Psoas muscle (tissue), 7 donors: ENCODE measurements at regions not wholly inside any gene's neighbourhood (a gene's known extent, or its start where the extent isn't known, plus 50 kb on each side); places are given as distances from the start of the nearest gene placed in this dataset.

ENCODE experiments used
- ATAC-seq, 4 donors: fragments of 200-7000 bp; cut with Tn5 transposase; one replicate each; pipeline ENCODE4 v1.9.1; 2020; ENCODE audit warnings: moderate library complexity in 3 of 4, mild to moderate bottlenecking in 2 of 4
- DNase-seq, 2 donors: peaks; one replicate each; pipeline ENCODE4 v3.0.0-alpha.2; 2020
- H3K27ac ChIP-seq: fragments of 200-600 bp; one replicate; pipeline ENCODE4 v1.8.0; 2022
- H3K27me3 ChIP-seq, 3 donors: fragments of 200-600 bp in 1 of 3; one replicate each; pipeline versions ENCODE4 v1.6.1 to v1.8.0; 2013 to 2022; ENCODE audit warnings: low read length in 2 of 3, mild to moderate bottlenecking in 2 of 3, moderate library complexity in 1 of 3; ENCODE audit not compliant: insufficient read depth in 3 of 3
- H3K36me3 ChIP-seq, 2 donors: fragments of 200-600 bp in 1 of 2; one replicate each; pipeline versions ENCODE4 v1.6.1 to v1.8.0; 2013 to 2022; ENCODE audit warnings: low read depth in 1 of 2, mild to moderate bottlenecking in 1 of 2, moderate library complexity in 1 of 2; ENCODE audit not compliant: insufficient read depth in 1 of 2
- H3K4me1 ChIP-seq: fragments of 200-600 bp; one replicate; pipeline ENCODE4 v1.8.0; 2022
- H3K4me3 ChIP-seq: fragments of 200-600 bp; one replicate; pipeline ENCODE4 v1.8.0; 2022; ENCODE audit warnings: mild to moderate bottlenecking
- H3K9me3 ChIP-seq: fragments of 200-600 bp; one replicate; pipeline ENCODE4 v1.8.0; 2022
- WGBS, 3 donors: extraction: QIAGEN DNeasy Blood & Tissue Kit; methylation state at CpG; one replicate each; pipeline versions ENCODE4 v1.1.6 to v1.1.7; 2013; 5-methylcytosine and 5-hydroxymethylcytosine counted together
- intact Hi-C, 2 donors: fragments of 100-400 bp; cut with DNase I; formaldehyde crosslinking; loops; one replicate each; pipeline versions ENCODE4 v1.11.0 to v1.14.2; 2022
- TF ChIP-seq, protein P1 (sequence below): fragments of 200-600 bp; IDR thresholded peaks from one replicate; pipeline ENCODE4 v1.8.0; 2022; ENCODE audit warnings: antibody characterized with exemption
- donor health status: healthy with polysubstance abuse.
- donor health status: DM: no; HTN: no; CAD: no; lungs with moderate emphysema.
- donor health status: Bipolar disorder and iron deficiency.
- donor health status: healthy.
- donor health status: DM: yes; HTN: yes; CAD: no.
- donor health status: DM: no; HTN: no; CAD: no.
- donor health status: DM: yes; HTN: yes; CAD: no.

DNA sequence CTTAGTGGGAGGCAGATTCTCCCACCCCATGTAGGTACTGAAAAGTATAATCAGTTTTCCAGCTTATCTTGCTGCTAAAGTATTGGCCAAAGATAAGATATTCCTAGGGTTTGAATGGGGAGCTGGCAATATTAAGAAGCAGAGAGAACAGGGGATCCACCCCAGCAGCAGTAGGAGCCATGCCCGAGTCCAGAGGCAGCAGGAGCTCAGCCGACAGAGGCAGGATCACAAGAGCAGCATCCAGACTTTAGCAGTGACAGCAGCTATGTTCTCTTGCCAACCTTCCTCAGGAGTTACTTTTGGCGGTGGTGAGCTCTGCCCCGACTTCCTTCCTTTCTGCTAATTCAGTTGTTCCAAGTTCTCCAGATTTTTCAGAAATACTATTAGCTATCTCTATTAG lies 224.5 kb downstream of the GADD45G start:
- DNase-seq = no peak
- H3K4me3 ChIP-seq = no peak overlapping the region
- TF ChIP-seq, protein P1, sequence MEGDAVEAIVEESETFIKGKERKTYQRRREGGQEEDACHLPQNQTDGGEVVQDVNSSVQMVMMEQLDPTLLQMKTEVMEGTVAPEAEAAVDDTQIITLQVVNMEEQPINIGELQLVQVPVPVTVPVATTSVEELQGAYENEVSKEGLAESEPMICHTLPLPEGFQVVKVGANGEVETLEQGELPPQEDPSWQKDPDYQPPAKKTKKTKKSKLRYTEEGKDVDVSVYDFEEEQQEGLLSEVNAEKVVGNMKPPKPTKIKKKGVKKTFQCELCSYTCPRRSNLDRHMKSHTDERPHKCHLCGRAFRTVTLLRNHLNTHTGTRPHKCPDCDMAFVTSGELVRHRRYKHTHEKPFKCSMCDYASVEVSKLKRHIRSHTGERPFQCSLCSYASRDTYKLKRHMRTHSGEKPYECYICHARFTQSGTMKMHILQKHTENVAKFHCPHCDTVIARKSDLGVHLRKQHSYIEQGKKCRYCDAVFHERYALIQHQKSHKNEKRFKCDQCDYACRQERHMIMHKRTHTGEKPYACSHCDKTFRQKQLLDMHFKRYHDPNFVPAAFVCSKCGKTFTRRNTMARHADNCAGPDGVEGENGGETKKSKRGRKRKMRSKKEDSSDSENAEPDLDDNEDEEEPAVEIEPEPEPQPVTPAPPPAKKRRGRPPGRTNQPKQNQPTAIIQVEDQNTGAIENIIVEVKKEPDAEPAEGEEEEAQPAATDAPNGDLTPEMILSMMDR = no peak
- ATAC-seq = no peak
- no peaks in the 10 kb centered on the region for H3K27me3 ChIP-seq
- H3K36me3 ChIP-seq = no peaks in the 10 kb centered on the region
- H3K9me3 ChIP-seq = no peaks in the 10 kb centered on the region
- 78 to 82% (median 80%) methylated on average over 4 of the region's 4 CpGs for WGBS, 3 donors
- intact Hi-C loops = no loop called here
- H3K4me1 ChIP-seq = no peaks in the 10 kb centered on the region
- no peak overlapping the region for H3K27ac ChIP-seq

DNA sequence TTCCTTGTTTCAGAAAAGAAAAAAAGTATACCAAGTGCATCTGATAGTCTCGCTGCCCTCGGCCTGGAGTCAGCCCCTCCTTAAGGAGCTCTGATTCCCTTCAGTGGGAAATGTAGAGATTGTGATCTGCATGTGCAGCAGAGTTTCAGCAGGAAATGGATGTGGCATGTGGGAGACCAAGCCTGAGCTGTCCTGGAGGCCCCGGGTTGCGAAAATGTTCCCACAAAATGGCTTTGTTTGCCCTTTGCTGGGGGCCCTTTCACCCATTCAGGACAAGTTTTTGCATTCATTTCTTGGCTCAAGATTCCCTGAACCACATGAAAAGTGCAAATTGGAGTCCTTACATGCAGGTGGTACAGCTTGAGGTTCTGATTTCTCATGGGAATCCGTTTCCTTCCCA lies 230.9 kb downstream of the GADD45G start:
- H3K4me1 ChIP-seq = no peaks in the 10 kb centered on the region

DNA sequence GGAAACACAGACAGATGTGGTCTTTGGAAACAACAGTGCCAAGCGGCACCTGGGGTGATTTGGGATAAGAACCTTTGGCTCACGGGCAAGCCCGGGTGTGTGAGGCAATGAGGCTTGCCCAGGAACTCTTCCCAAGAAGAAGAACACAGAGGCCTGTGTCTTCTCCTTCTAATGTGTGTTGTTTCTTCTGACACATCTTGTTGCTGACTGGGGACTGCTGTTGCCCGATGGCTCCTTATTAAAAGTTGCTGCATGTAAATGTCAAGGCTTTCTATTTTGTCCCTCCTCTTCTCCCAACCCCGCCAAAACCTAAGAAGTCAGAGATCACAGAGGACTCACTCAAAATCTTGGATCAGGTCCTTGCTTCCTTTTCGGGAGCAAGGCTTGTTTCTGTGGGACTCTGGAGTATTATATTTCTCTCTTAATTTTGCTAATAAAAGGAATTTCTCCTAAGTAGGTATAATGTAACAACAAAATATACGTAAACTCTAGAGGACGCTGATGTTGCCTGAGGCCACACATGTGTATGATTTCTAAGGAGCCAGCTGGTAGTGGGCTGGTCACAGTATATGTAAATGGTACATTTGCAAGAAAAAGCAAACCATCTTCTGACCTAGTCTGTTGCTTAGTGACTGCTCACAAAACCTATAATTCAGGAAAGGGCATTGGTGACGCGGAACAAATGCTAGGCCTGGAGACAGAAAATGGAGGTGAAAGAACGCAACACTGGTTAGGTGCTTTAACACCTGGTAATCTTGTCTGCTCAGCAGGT lies 232.5 kb downstream of the GADD45G start:
- intact Hi-C loops = no loop called here
- 77 to 88% (median 84%) methylated on average over 11 of the region's 11 CpGs for WGBS, 3 donors
- ATAC-seq (no peak), DNase-seq (no peak)
- Histone ChIP-seq H3K27ac (no peak overlapping the region), H3K4me3 (no peak overlapping the region), H3K4me1 (no peaks in the 10 kb centered on the region), H3K36me3 (no peaks in the 10 kb centered on the region), H3K9me3 (no peaks in the 10 kb centered on the region), H3K27me3 (peaks cover 0 to 2% (median 0%) of the 10 kb centered on the region in 3 donors)
- TF ChIP-seq, protein P1 = no peak

More for the DNA sequence above, 230.9 kb downstream of the GADD45G start:
- no peaks in the 10 kb centered on the region for H3K36me3 ChIP-seq
- no peak overlapping the region for H3K27ac ChIP-seq
- H3K4me3 ChIP-seq = no peak overlapping the region
- TF ChIP-seq, protein P1 = no peak
- 82 to 89% (median 88%) methylated on average over 5 of the region's 5 CpGs for WGBS, 3 donors
- intact Hi-C loops = no loop called here
- peaks cover 0 to 2% (median 0%) of the 10 kb centered on the region in 3 donors for H3K27me3 ChIP-seq
- DNase-seq = no peak
- no peak for ATAC-seq
- no peaks in the 10 kb centered on the region for H3K9me3 ChIP-seq

DNA sequence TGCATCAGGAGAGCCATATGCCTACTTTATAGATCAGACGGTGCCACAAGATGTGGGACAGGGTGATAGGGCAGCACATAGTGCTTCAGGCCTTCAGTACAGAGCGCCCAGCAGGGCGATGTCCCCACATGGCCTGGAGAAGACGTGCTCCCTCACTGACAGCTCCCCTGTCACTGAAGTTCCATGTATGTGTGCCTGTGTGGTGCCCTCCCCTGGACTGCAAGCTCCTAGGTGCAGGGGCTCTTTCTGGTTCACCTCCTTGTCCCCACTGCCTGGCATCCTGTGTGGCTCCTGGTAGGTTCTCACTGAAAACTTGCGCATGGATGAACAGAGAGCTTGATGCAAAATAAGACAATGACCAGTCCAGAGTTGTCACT lies 233.1 kb downstream of the GADD45G start:
- H3K27me3 ChIP-seq = peaks cover 0 to 2% (median 0%) of the 10 kb centered on the region in 3 donors
- H3K36me3 ChIP-seq = no peaks in the 10 kb centered on the region
- no peaks in the 10 kb centered on the region for H3K4me1 ChIP-seq
- H3K27ac ChIP-seq = no peak overlapping the region
- no peak for ATAC-seq
- H3K9me3 ChIP-seq = no peaks in the 10 kb centered on the region
- 95 to 97% (median 95%) methylated on average over 5 of the region's 5 CpGs for WGBS, 3 donors
- no peak overlapping the region for H3K4me3 ChIP-seq
- TF ChIP-seq, protein P1 = no peak
- DNase-seq = no peak
- intact Hi-C loops = no loop called here

DNA sequence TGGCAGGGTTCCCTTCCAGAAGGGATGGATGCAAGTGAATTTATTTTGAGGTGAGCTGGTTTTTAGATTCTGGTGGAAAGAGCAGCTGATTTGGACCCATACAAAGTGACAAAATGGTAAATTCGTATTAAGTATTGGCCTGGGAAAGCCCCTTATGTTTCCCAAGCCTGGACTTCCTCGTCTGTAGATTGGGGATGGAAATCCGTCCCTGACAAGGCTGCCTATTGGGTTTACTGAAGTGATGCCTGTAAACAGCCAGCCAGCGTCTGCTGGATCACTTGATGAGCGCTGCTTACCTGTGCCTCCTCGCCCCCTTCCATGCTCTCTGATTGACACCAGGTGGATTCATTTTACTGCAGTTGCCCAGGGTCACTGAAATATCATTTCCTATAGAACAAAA lies 233.8 kb downstream of the GADD45G start:
- WGBS, 3 donors = 92 to 94% (median 93%) methylated on average over 6 of the region's 6 CpGs
- Histone ChIP-seq H3K36me3 (no peaks in the 10 kb centered on the region), H3K27me3 (peaks cover 0 to 2% (median 0%) of the 10 kb centered on the region in 3 donors), H3K9me3 (no peaks in the 10 kb centered on the region), H3K4me1 (no peaks in the 10 kb centered on the region), H3K4me3 (no peak overlapping the region), H3K27ac (no peak overlapping the region)
- TF ChIP-seq, protein P1 = no peak
- intact Hi-C loops = no loop called here
- DNase-seq (no peak), ATAC-seq (no peak)
